Sigmoid colon (tissue), 4 donors: ENCODE measurements at regions not wholly inside any gene's neighbourhood (a gene's known extent, or its start where the extent isn't known, plus 50 kb on each side); places are given as distances from the start of the nearest gene placed in this dataset.

Source experiments
- EP300 ChIP-seq, 4 donors: sonication (generic); formaldehyde crosslinking; IDR thresholded peaks; one replicate each; pipeline ENCODE4 v1.6.1; 2017; ENCODE audit warnings: antibody characterized with exemption in 4 of 4
- POLR2A ChIP-seq, 2 donors: fragments of 450-650 bp; IDR thresholded peaks; one replicate each; pipeline ENCODE4 v1.6.1; 2016; ENCODE audit warnings: antibody characterized with exemption in 2 of 2, mild to moderate bottlenecking in 2 of 2, moderate library complexity in 2 of 2
- POLR2AphosphoS5 ChIP-seq, 4 donors: sonication (generic); formaldehyde crosslinking; IDR thresholded peaks; one replicate each; pipeline ENCODE4 v1.6.1; 2017; ENCODE audit warnings: antibody characterized with exemption in 4 of 4
- TF ChIP-seq, protein P1 (sequence below), 4 experiments: fragments of 450-650 bp in 3 of 4; fragments of 200-600 bp in 1 of 4; IDR thresholded peaks; one replicate each; pipeline ENCODE4 v1.5.1; 2016 to 2019; ENCODE audit warnings: antibody characterized with exemption in 4 of 4, mild to moderate bottlenecking in 3 of 4, moderate library complexity in 2 of 4

DNA sequence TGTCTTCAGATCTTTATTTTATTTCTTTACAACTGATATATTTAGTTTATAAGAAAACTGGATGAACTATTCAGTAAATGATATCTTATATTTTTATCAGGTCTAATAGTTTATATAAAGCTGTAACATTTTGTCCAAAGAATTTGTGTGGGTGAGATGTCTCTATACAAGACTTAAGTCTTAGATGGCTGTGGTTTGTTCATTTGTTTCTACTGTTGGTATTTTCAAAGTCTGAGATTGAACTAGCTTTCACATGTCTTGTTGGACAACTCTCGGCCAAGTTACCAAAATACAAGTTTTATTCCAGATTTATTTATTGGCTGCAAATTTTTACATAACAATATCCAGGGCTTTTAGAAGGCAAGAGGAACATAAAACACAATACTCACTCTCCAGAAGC, 286.0 kb downstream of the NR2F1-AS1 start:
- TF ChIP-seq, protein P1, sequence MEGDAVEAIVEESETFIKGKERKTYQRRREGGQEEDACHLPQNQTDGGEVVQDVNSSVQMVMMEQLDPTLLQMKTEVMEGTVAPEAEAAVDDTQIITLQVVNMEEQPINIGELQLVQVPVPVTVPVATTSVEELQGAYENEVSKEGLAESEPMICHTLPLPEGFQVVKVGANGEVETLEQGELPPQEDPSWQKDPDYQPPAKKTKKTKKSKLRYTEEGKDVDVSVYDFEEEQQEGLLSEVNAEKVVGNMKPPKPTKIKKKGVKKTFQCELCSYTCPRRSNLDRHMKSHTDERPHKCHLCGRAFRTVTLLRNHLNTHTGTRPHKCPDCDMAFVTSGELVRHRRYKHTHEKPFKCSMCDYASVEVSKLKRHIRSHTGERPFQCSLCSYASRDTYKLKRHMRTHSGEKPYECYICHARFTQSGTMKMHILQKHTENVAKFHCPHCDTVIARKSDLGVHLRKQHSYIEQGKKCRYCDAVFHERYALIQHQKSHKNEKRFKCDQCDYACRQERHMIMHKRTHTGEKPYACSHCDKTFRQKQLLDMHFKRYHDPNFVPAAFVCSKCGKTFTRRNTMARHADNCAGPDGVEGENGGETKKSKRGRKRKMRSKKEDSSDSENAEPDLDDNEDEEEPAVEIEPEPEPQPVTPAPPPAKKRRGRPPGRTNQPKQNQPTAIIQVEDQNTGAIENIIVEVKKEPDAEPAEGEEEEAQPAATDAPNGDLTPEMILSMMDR (IDR thresholded peaks at IDR 0.05): no peak
- no peak for TF ChIP-seq POLR2AphosphoS5 (IDR thresholded peaks at IDR 0.05)
- TF ChIP-seq EP300 (IDR thresholded peaks at IDR 0.05): no peak
- TF ChIP-seq POLR2A (IDR thresholded peaks at IDR 0.05): no peak
